CD14-positive monocyte (primary cell): ENCODE measurements at regions not wholly inside any gene's neighbourhood (a gene's known extent, or its start where the extent isn't known, plus 50 kb on each side); places are given as distances from the start of the nearest gene placed in this dataset.

ENCODE experiments used
- DNase-seq, 3 donors: peaks; one replicate each; pipeline ENCODE4 v3.0.0-alpha.2; 2011 to 2022
- H2AFZ ChIP-seq: 2 replicates; pipeline ENCODE4 v1.6.0; 2012; ENCODE audit warnings: mild to moderate bottlenecking, low read depth, low read length, inconsistent platforms; ENCODE audit not compliant: insufficient read depth, poor library complexity, severe bottlenecking
- H3K27ac ChIP-seq, 2 donors: 1 replicate in 1 of 2; 2 replicates in 1 of 2; pipeline ENCODE4 v1.5.1; 2012 to 2013; ENCODE audit warnings: low read length in 2 of 2, control low read depth in 1 of 2, inconsistent platforms in 1 of 2, low read depth in 1 of 2, mild to moderate bottlenecking in 1 of 2
- H3K27me3 ChIP-seq, 2 donors: one replicate each; pipeline versions ENCODE4 v1.6.0 to v1.6.1; 2011 to 2013; ENCODE audit warnings: low read length in 2 of 2; ENCODE audit not compliant: control insufficient read depth in 2 of 2, insufficient read depth in 2 of 2
- H3K36me3 ChIP-seq, 2 donors: replicated peaks in 1 of 2; 1 replicate in 1 of 2; 2 replicates in 1 of 2; pipeline versions ENCODE4 v1.5.1 to v1.6.1; 2012 to 2013; ENCODE audit warnings: low read length in 2 of 2, control low read depth in 1 of 2, inconsistent platforms in 1 of 2, mild to moderate bottlenecking in 1 of 2; ENCODE audit not compliant: insufficient read depth in 2 of 2, control insufficient read depth in 1 of 2
- H3K4me1 ChIP-seq, 2 donors: 1 replicate in 1 of 2; 2 replicates in 1 of 2; pipeline versions ENCODE4 v1.5.1 to v1.6.1; 2012 to 2013; ENCODE audit warnings: low read length in 2 of 2, control low read depth in 1 of 2, inconsistent platforms in 1 of 2, mild to moderate bottlenecking in 1 of 2, moderate library complexity in 1 of 2; ENCODE audit not compliant: insufficient read depth in 2 of 2, control insufficient read depth in 1 of 2
- H3K4me2 ChIP-seq: replicated peaks from 2 replicates; pipeline ENCODE3; 2012; ENCODE audit warnings: low read length, moderate library complexity, mild to moderate bottlenecking; ENCODE audit not compliant: poor library complexity, severe bottlenecking; ENCODE audit errors: extremely low read depth
- H3K4me3 ChIP-seq, 3 experiments: fragments of 200-600 bp in 1 of 3; sonication (generic) in 1 of 3; replicated peaks in 1 of 3; 1 replicate in 2 of 3; 2 replicates in 1 of 3; pipeline ENCODE4 v1.5.1; 2011 to 2013; ENCODE audit warnings: low read length in 3 of 3, mild to moderate bottlenecking in 3 of 3, control low read depth in 2 of 3, low read depth in 2 of 3, inconsistent platforms in 1 of 3, moderate library complexity in 1 of 3
- H3K79me2 ChIP-seq: 2 replicates; pipeline ENCODE4 v1.6.0; 2012; ENCODE audit warnings: mild to moderate bottlenecking, control low read depth, inconsistent platforms, low read length, moderate library complexity; ENCODE audit not compliant: insufficient read depth
- H3K9ac ChIP-seq: 2 replicates; pipeline ENCODE4 v1.6.0; 2017; ENCODE audit warnings: low read length, mild to moderate bottlenecking; ENCODE audit not compliant: insufficient read depth, poor library complexity, severe bottlenecking
- H3K9me3 ChIP-seq, 2 donors: replicated peaks in 1 of 2; 1 replicate in 1 of 2; 2 replicates in 1 of 2; pipeline versions ENCODE4 v1.5.1 to v1.6.1; 2012 to 2013; ENCODE audit warnings: low read length in 2 of 2, control low read depth in 1 of 2; ENCODE audit not compliant: control insufficient read depth in 1 of 2, insufficient read depth in 1 of 2
- H4K20me1 ChIP-seq: 2 replicates; pipeline ENCODE4 v1.6.0; 2012; ENCODE audit warnings: mild to moderate bottlenecking, low read length, control low read depth, moderate library complexity; ENCODE audit not compliant: insufficient read depth
- H3K27ac Mint-ChIP-seq, 7 donors: one replicate each; pipeline ENCODE4 v1.8.0; 2020; ENCODE audit warnings: mild to moderate bottlenecking in 7 of 7, mixed read lengths in 7 of 7, moderate library complexity in 6 of 7, inconsistent platforms in 2 of 7
- H3K27me3 Mint-ChIP-seq, 3 donors: one replicate each; pipeline ENCODE4 v1.8.0; 2021 to 2022; ENCODE audit warnings: low read depth in 3 of 3, mild to moderate bottlenecking in 3 of 3, mixed read lengths in 3 of 3, moderate library complexity in 3 of 3, inconsistent platforms in 1 of 3
- H3K36me3 Mint-ChIP-seq, 2 donors: one replicate each; pipeline ENCODE4 v1.8.0; 2020; ENCODE audit warnings: mixed read lengths in 2 of 2, inconsistent platforms in 1 of 2, mild to moderate bottlenecking in 1 of 2
- H3K4me1 Mint-ChIP-seq: one replicate; pipeline ENCODE4 v1.8.0; 2020; ENCODE audit warnings: mild to moderate bottlenecking, mixed read lengths
- H3K4me3 Mint-ChIP-seq, 2 donors: one replicate each; pipeline ENCODE4 v1.8.0; 2020; ENCODE audit warnings: mild to moderate bottlenecking in 2 of 2, mixed read lengths in 2 of 2, moderate library complexity in 1 of 2
- H3K9me3 Mint-ChIP-seq, 7 donors: one replicate each; pipeline ENCODE4 v1.8.0; 2020 to 2022; ENCODE audit warnings: mixed read lengths in 7 of 7, mild to moderate bottlenecking in 6 of 7, moderate library complexity in 6 of 7, inconsistent platforms in 2 of 7
- WGBS: methylation state at CpG from one replicate; pipeline ENCODE4 v1.1.5; 2013; ENCODE audit warnings: missing lambda C conversion rate; ENCODE audit not compliant: insufficient coverage; 5-methylcytosine and 5-hydroxymethylcytosine counted together
- intact Hi-C, 2 donors: fragments of 100-400 bp; cut with micrococcal nuclease; formaldehyde crosslinking; loops; one replicate each; pipeline versions ENCODE4 v1.15.0 to v1.15.1; 2023
- TF ChIP-seq, protein P1 (sequence below): fragments of 200-600 bp; IDR thresholded peaks from one replicate; pipeline ENCODE4 v1.8.0; 2022; ENCODE audit warnings: antibody characterized with exemption, mild to moderate bottlenecking

DNA sequence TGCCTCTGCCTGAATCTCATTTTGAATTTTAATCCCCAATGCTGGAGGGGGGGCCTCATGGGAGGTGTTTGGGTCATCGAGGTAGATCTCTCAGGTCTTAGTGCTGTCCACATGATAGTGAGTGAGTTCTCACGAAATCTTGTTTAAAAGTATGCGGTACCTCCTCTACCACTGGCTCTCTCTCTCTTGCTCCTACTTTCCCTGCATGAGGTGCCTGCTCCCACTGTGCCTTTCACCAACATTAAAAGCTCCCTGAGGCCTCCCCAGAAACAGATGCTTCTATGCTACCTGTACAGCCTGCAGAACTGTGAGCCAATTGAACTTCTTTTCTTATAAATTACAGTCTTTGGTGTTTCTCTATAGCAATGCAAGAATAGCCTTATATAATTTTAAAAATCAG lies 560.7 kb upstream of the CPEB2 start:
- intact Hi-C loops = no loop called here
- Mint-ChIP-seq H3K9me3 (peaks cover 3 to 17% (median 7%) of the 10 kb centered on the region in 7 donors), H3K36me3 (no peaks in the 10 kb centered on the region), H3K4me3 (no peak overlapping the region), H3K27me3 (peaks cover 0 to 2% (median 0%) of the 10 kb centered on the region in 3 donors), H3K27ac (no peak overlapping the region), H3K4me1 (no peaks in the 10 kb centered on the region)
- no peak for DNase-seq
- TF ChIP-seq, protein P1, sequence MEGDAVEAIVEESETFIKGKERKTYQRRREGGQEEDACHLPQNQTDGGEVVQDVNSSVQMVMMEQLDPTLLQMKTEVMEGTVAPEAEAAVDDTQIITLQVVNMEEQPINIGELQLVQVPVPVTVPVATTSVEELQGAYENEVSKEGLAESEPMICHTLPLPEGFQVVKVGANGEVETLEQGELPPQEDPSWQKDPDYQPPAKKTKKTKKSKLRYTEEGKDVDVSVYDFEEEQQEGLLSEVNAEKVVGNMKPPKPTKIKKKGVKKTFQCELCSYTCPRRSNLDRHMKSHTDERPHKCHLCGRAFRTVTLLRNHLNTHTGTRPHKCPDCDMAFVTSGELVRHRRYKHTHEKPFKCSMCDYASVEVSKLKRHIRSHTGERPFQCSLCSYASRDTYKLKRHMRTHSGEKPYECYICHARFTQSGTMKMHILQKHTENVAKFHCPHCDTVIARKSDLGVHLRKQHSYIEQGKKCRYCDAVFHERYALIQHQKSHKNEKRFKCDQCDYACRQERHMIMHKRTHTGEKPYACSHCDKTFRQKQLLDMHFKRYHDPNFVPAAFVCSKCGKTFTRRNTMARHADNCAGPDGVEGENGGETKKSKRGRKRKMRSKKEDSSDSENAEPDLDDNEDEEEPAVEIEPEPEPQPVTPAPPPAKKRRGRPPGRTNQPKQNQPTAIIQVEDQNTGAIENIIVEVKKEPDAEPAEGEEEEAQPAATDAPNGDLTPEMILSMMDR = no peak
- Histone ChIP-seq H3K4me1 (no peaks in the 10 kb centered on the region), H3K27me3 (no peaks in the 10 kb centered on the region), H3K27ac (no peak overlapping the region), H3K9ac (no peak overlapping the region), H2AFZ (no peak overlapping the region), H3K36me3 (no peaks in the 10 kb centered on the region), H3K9me3 (no peaks in the 10 kb centered on the region), H3K4me2 (no peak overlapping the region), H3K79me2 (no peaks in the 10 kb centered on the region), H4K20me1 (no peaks in the 10 kb centered on the region), H3K4me3 (no peak overlapping the region)
- WGBS = 100% methylated on average over 1 of the region's 3 CpGs

DNA sequence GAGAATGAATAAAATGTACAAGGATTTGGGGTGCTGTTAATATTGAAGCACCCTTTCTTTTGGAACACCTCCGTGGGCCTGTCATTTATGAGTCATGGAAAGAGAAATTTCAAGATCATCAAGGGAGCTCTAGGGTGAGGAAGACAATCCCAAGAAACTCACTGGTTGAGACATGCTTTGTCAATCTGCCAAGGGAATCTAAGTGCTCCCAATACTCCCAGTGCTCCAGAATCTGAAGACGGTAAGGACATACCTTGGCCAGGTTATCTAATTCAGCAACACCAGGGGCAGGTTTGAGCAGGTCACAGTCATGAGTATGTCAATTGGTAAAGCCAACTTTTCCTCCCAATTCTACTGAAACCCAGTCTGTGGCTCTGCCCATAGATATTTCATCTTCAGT lies 556.4 kb upstream of the CPEB2 start:
- peaks cover 3 to 18% (median 7%) of the 10 kb centered on the region in 7 donors for H3K9me3 Mint-ChIP-seq
- Histone ChIP-seq H4K20me1 (no peaks in the 10 kb centered on the region), H3K4me3 (no peak overlapping the region), H3K79me2 (no peaks in the 10 kb centered on the region), H3K9me3 (no peaks in the 10 kb centered on the region), H3K27me3 (no peaks in the 10 kb centered on the region), H3K4me1 (no peaks in the 10 kb centered on the region), H3K36me3 (no peaks in the 10 kb centered on the region), H3K27ac (no peak overlapping the region), H3K9ac (no peak overlapping the region), H3K4me2 (no peak overlapping the region), H2AFZ (no peak overlapping the region)
- WGBS = 100% methylated on average over 1 of the region's 2 CpGs
- H3K4me3 Mint-ChIP-seq = no peak overlapping the region
- H3K36me3 Mint-ChIP-seq = no peaks in the 10 kb centered on the region
- intact Hi-C loops = no loop called here
- DNase-seq = no peak
- H3K4me1 Mint-ChIP-seq = no peaks in the 10 kb centered on the region
- H3K27ac Mint-ChIP-seq = no peak overlapping the region
- TF ChIP-seq, protein P1 = no peak
- peaks cover 0 to 2% (median 1%) of the 10 kb centered on the region in 3 donors for H3K27me3 Mint-ChIP-seq
